HEK293 (cell line): ENCODE measurements at regions not wholly inside any gene's neighbourhood (a gene's known extent, or its start where the extent isn't known, plus 50 kb on each side); places are given as distances from the start of the nearest gene placed in this dataset.

Experiments
- CTCF ChIA-PET: fragments of 350-600 bp; formaldehyde crosslinking; extraction: SDS; loops from one replicate; lab custom pipeline; 2021; ENCODE audit warnings: antibody characterized with exemption; lab: Yijun Ruan, JAX
- POLR2A ChIA-PET: fragments of 300-600 bp; formaldehyde crosslinking; extraction: SDS; loops from one replicate; lab custom pipeline; 2020; ENCODE audit warnings: antibody characterized with exemption, inconsistent platforms; lab: Yijun Ruan, JAX
- H3K27ac ChIP-seq: fragments of 200-500 bp; sonication (Bioruptor generic); 2 replicates; pipeline ENCODE4 v1.5.1; 2014; ENCODE audit warnings: low read depth, low read length, control low read depth, inconsistent platforms; ENCODE audit errors: extremely low read depth
- H3K36me3 ChIP-seq, 2 experiments: fragments of 200-500 bp in 1 of 2; sonication (Bioruptor generic) in 1 of 2; 1 replicate in 1 of 2; 2 replicates in 1 of 2; pipeline ENCODE4 v1.5.1; 2014 to 2017; ENCODE audit warnings: inconsistent platforms in 2 of 2, low read length in 2 of 2; ENCODE audit not compliant: control insufficient read depth in 2 of 2, insufficient read depth in 1 of 2
- H3K4me1 ChIP-seq: fragments of 200-500 bp; sonication (Bioruptor generic); 2 replicates; pipeline ENCODE4 v1.5.1; 2014; ENCODE audit warnings: mild to moderate bottlenecking, low read length, inconsistent platforms; ENCODE audit not compliant: control insufficient read depth, insufficient read depth
- H3K4me3 ChIP-seq: 2 replicates; pipeline ENCODE4 v1.5.1; 2011; ENCODE audit warnings: low read depth, mild to moderate bottlenecking, control low read depth, low read length, moderate library complexity
- H3K9me3 ChIP-seq: fragments of 200-500 bp; sonication (Bioruptor generic); 2 replicates; pipeline ENCODE4 v1.5.1; 2014; ENCODE audit warnings: low read depth, low read length, inconsistent platforms; ENCODE audit not compliant: control insufficient read depth, insufficient read depth
- GLI4 ChIP-seq: fragments of 450-650 bp; formaldehyde crosslinking; IDR thresholded peaks from 2 replicates; pipeline ENCODE4 v1.5.1; 2016; ENCODE audit warnings: missing biosample characterization, missing genetic modification characterization
- HOXA7 ChIP-seq: sonication (generic); formaldehyde crosslinking; IDR thresholded peaks from 2 replicates; pipeline ENCODE4 v1.8.1; 2022; ENCODE audit warnings: missing genetic modification reagents, borderline replicate concordance
- IKZF3 ChIP-seq: fragments of 450-650 bp; IDR thresholded peaks from 2 replicates; pipeline ENCODE4 v1.5.0; 2018; ENCODE audit warnings: missing biosample characterization, mild to moderate bottlenecking, missing genetic modification characterization, moderate library complexity
- KLF16 ChIP-seq: fragments of 450-650 bp; formaldehyde crosslinking; IDR thresholded peaks from 2 replicates; pipeline ENCODE4 v1.5.1; 2017; ENCODE audit warnings: missing biosample characterization, missing genetic modification characterization
- WT1 ChIP-seq: fragments of 450-650 bp; formaldehyde crosslinking; IDR thresholded peaks from 2 replicates; pipeline ENCODE4 v1.5.1; 2016; ENCODE audit warnings: missing biosample characterization, missing genetic modification characterization
- ZBTB10 ChIP-seq: fragments of 450-650 bp; formaldehyde crosslinking; IDR thresholded peaks from 2 replicates; pipeline ENCODE4 v1.5.1; 2016; ENCODE audit warnings: missing biosample characterization, missing genetic modification characterization
- ZBTB8A ChIP-seq: fragments of 450-650 bp; formaldehyde crosslinking; IDR thresholded peaks from 2 replicates; pipeline ENCODE4 v1.5.1; 2016; ENCODE audit warnings: missing biosample characterization, missing genetic modification characterization
- ZFHX2 ChIP-seq: fragments of 450-650 bp; formaldehyde crosslinking; conservative IDR thresholded peaks from 2 replicates; pipeline ENCODE4 v1.5.1; 2016; ENCODE audit warnings: missing biosample characterization, missing genetic modification characterization
- ZNF146 ChIP-seq: fragments of 450-650 bp; formaldehyde crosslinking; IDR thresholded peaks from 2 replicates; pipeline ENCODE4 v1.5.1; 2016; ENCODE audit warnings: missing biosample characterization, missing genetic modification characterization
- ZNF23 ChIP-seq: fragments of 450-650 bp; formaldehyde crosslinking; IDR thresholded peaks from 2 replicates; pipeline ENCODE4 v1.5.1; 2016; ENCODE audit warnings: missing biosample characterization, missing genetic modification characterization, borderline replicate concordance
- ZNF354C ChIP-seq: fragments of 450-650 bp; formaldehyde crosslinking; IDR thresholded peaks from 2 replicates; pipeline ENCODE4 v1.5.1; 2016; ENCODE audit warnings: missing biosample characterization, missing genetic modification characterization, low read depth, borderline replicate concordance
- ZNF513 ChIP-seq: fragments of 450-650 bp; IDR thresholded peaks from 2 replicates; pipeline ENCODE4 v1.5.1; 2018; ENCODE audit warnings: missing biosample characterization, missing genetic modification characterization
- ZNF544 ChIP-seq: fragments of 450-650 bp; formaldehyde crosslinking; IDR thresholded peaks from 2 replicates; pipeline ENCODE4 v1.5.0; 2017; ENCODE audit warnings: missing biosample characterization, missing genetic modification characterization
- ZNF561 ChIP-seq: fragments of 450-650 bp; IDR thresholded peaks from 2 replicates; pipeline ENCODE4 v1.5.1; 2018; ENCODE audit warnings: missing biosample characterization, missing genetic modification characterization, borderline replicate concordance
- ZNF626 ChIP-seq: fragments of 450-650 bp; sonication (Bioruptor Pico); formaldehyde crosslinking; IDR thresholded peaks from 2 replicates; pipeline ENCODE4 v1.5.1; 2018; ENCODE audit warnings: missing biosample characterization, missing genetic modification characterization, inconsistent platforms
- ZNF660 ChIP-seq: fragments of 450-650 bp; IDR thresholded peaks from 2 replicates; pipeline ENCODE4 v1.5.1; 2018; ENCODE audit warnings: missing biosample characterization, mild to moderate bottlenecking, missing genetic modification characterization
- ZNF843 ChIP-seq: fragments of 450-650 bp; formaldehyde crosslinking; IDR thresholded peaks from 2 replicates; pipeline ENCODE4 v1.5.1; 2016; ENCODE audit warnings: missing biosample characterization, missing genetic modification characterization
- ZSCAN16 ChIP-seq: fragments of 450-650 bp; formaldehyde crosslinking; IDR thresholded peaks from 2 replicates; pipeline ENCODE4 v1.5.1; 2016; ENCODE audit warnings: missing biosample characterization, missing genetic modification characterization
- ZSCAN23 ChIP-seq: fragments of 450-650 bp; formaldehyde crosslinking; IDR thresholded peaks from 2 replicates; pipeline ENCODE4 v1.5.1; 2016; ENCODE audit warnings: missing biosample characterization, missing genetic modification characterization
- ZSCAN30 ChIP-seq: fragments of 450-650 bp; IDR thresholded peaks from 2 replicates; pipeline ENCODE4 v1.5.1; 2018; ENCODE audit warnings: missing biosample characterization, mild to moderate bottlenecking, missing genetic modification characterization, moderate library complexity
- TF ChIP-seq, protein P1 (sequence below): fragments of 450-650 bp; formaldehyde crosslinking; IDR thresholded peaks from 2 replicates; pipeline ENCODE4 v1.5.1; 2016; ENCODE audit warnings: missing biosample characterization, missing genetic modification characterization

DNA sequence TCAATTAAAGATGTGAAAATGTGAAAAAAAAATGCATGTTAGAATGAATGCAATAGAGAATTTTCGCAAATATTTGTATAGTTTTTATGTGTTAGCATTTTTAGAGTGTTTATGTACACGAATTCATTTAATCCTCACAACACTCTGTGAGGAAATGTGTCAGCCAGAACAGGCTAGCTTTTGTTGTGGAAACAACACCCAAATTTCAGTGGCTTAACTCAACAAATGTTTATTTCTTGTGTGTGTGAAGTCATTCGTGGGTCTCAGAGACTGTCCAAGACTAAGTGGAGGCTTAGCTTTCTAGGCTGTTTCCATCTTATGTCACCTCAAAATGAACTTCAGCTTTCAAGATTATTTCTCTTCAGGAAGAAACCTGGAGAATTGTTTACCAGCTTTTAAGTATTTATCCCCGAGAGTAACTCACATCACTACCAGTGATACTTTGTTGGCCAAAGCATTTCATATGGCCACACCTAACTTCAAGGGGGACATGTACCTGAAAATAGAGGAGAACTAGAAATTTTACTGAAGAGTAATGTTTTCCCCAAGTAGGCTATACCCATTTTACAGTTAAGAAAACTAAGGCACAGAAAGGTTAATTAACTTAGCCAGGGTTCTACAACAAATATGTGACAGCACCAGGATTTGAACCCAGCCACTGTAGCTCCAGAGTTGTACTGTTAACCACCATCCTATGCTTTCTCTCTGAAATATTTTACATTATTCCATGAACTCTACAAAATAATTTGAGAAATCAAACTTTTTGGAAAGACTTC is 306.1 kb downstream of the QKI start:
- TF ChIP-seq ZNF843 (tag by site-specific recombination) (no peak), ZNF23 (tag by site-specific recombination) (no peak), ZFHX2 (no peak), KLF16 (tag by site-specific recombination) (no peak), ZNF626 (no peak), ZNF513 (tag by site-specific recombination) (no peak), ZNF354C (tag by site-specific recombination) (no peak), WT1 (no peak), ZNF561 (tag by site-specific recombination) (no peak), ZNF146 (tag by site-specific recombination) (no peak), ZSCAN16 (tag by site-specific recombination) (no peak)
- no peaks in the 10 kb centered on the region for H3K4me1 ChIP-seq
- ChIA-PET CTCF (interaction anchor here (0.6 to 0.7 kb wide), 2 partner anchors 28 to 121 kb away, joined by 3 to 4 read pairs; no protein-coding TSS in a partner anchor), POLR2A (no interaction called here)
- H3K4me3 ChIP-seq: no peak overlapping the region
- H3K36me3 ChIP-seq: no peaks in the 10 kb centered on the region
- H3K27ac ChIP-seq: no peak overlapping the region
- no peaks in the 10 kb centered on the region for H3K9me3 ChIP-seq

DNA sequence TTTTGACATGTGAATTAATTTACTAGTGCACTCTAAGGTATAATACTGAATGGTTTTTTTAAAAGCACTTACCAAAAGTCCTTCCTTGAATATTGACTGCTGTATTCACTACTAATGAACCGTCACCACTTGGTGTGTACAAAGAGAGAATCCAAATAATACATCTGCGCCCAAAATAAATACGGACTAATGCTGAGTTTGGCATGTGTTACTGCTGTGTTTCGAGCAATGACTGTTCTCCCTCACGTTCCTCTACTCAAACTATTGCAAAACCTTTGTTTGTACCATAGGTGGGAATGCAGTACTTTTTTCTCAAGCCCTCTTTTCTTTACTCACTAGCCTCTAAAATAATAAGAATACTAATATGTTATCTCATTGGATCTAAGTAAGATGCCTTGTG is 305.5 kb downstream of the QKI start:
- Histone ChIP-seq H3K4me1 (no peaks in the 10 kb centered on the region), H3K36me3 (no peaks in the 10 kb centered on the region), H3K9me3 (no peaks in the 10 kb centered on the region), H3K27ac (no peak overlapping the region), H3K4me3 (no peak overlapping the region)
- ChIA-PET POLR2A (no interaction called here), CTCF (interaction anchor here (0.7 kb wide), 1 partner anchor 120 kb away, joined by 3 read pairs; no protein-coding TSS in a partner anchor)
- TF ChIP-seq IKZF3 (tag by site-specific recombination): no peak
- no peak for TF ChIP-seq ZBTB10 (tag by site-specific recombination)
- TF ChIP-seq ZSCAN30 (tag by site-specific recombination): no peak
- no peak for TF ChIP-seq ZNF544
- TF ChIP-seq ZBTB8A (tag by site-specific recombination): no peak
- TF ChIP-seq ZNF626: no peak
- no peak for TF ChIP-seq ZSCAN23 (tag by site-specific recombination)
- TF ChIP-seq GLI4: no peak
- no peak for TF ChIP-seq ZNF660 (tag by site-specific recombination)
- no peak for TF ChIP-seq HOXA7 (CRISPR knock-in tag)
- TF ChIP-seq, protein P1, sequence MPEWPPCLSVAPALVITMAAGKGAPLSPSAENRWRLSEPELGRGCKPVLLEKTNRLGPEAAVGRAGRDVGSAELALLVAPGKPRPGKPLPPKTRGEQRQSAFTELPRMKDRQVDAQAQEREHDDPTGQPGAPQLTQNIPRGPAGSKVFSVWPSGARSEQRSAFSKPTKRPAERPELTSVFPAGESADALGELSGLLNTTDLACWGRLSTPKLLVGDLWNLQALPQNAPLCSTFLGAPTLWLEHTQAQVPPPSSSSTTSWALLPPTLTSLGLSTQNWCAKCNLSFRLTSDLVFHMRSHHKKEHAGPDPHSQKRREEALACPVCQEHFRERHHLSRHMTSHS (tag by site-specific recombination): no peak
